ENCODE measurements at regions not wholly inside any gene's neighbourhood (a gene's known extent, or its start where the extent isn't known, plus 50 kb on each side); places are given as distances from the start of the nearest gene placed in this dataset.
"Not testable (repeated sequence)": the region's sequence is repeated elsewhere in the genome, so short reads cannot be mapped to it uniquely, and the experiment has no call there.

- no peaks in the 10 kb centered on the region for H3K36me3 ChIP-seq (ENCODE audit: insufficient read depth, low read length)
- H3K27ac ChIP-seq (ENCODE audit: low read length) = no peak overlapping the region
- no peaks in the 10 kb centered on the region for H3K4me1 ChIP-seq (ENCODE audit: insufficient read depth, low read length)
- DNase-seq = no peak
- ATAC-seq (ENCODE audit: insufficient read depth, low read depth) = no peak
- H3K4me3 ChIP-seq (ENCODE audit: low read depth in 1 of 2, low read length in 2 of 2) = no peak overlapping the region
- H3K27me3 ChIP-seq (ENCODE audit: insufficient read depth, low read length, poor library complexity) = no peaks in the 10 kb centered on the region
- H3K79me2 ChIP-seq (ENCODE audit: insufficient read depth, low read length) = no peaks in the 10 kb centered on the region
- H3K4me2 ChIP-seq (ENCODE audit: insufficient read depth, low read length) = no peak overlapping the region
- H3K9ac ChIP-seq (ENCODE audit: low read depth, low read length) = no peak overlapping the region
- TF ChIP-seq EZH2 (IDR thresholded peaks at IDR 0.05; ENCODE audit: borderline replicate concordance, low read depth, low read length, severe bottlenecking) (no peak), CTCF (IDR thresholded peaks at IDR 0.05; ENCODE audit: borderline replicate concordance, extremely low read depth, low read length, poor library complexity, severe bottlenecking) (no peak)
- H2AFZ ChIP-seq (ENCODE audit: low read depth, low read length) = no peak overlapping the region
- H3K9me3 ChIP-seq (ENCODE audit: insufficient read depth, low read length, severe bottlenecking) = no peaks in the 10 kb centered on the region
- H4K20me1 ChIP-seq (ENCODE audit: insufficient read depth, low read length) = no peaks in the 10 kb centered on the region
Measured at GRCh38 chr3:118534519-118534918, 500.1 kb downstream of the IGSF11 start.

GRCh38 chr3:118536764-118537163 is 497.9 kb downstream of the IGSF11 start:
- H3K9me3 ChIP-seq (ENCODE audit: insufficient read depth, low read length, severe bottlenecking) = no peaks in the 10 kb centered on the region
- no peak overlapping the region for H2AFZ ChIP-seq (ENCODE audit: low read depth, low read length)
- H4K20me1 ChIP-seq (ENCODE audit: insufficient read depth, low read length) = no peaks in the 10 kb centered on the region
- no peaks in the 10 kb centered on the region for H3K36me3 ChIP-seq (ENCODE audit: insufficient read depth, low read length)
- no peak overlapping the region for H3K9ac ChIP-seq (ENCODE audit: low read depth, low read length)
- ATAC-seq (ENCODE audit: insufficient read depth, low read depth) (no peak), DNase-seq (no peak)
- no peaks in the 10 kb centered on the region for H3K4me1 ChIP-seq (ENCODE audit: insufficient read depth, low read length)
- TF ChIP-seq CTCF (IDR thresholded peaks at IDR 0.05; ENCODE audit: borderline replicate concordance, extremely low read depth, low read length, poor library complexity, severe bottlenecking) (no peak), EZH2 (IDR thresholded peaks at IDR 0.05; ENCODE audit: borderline replicate concordance, low read depth, low read length, severe bottlenecking) (no peak)
- H3K27ac ChIP-seq (ENCODE audit: low read length) = no peak overlapping the region
- H3K79me2 ChIP-seq (ENCODE audit: insufficient read depth, low read length) = no peaks in the 10 kb centered on the region
- H3K4me2 ChIP-seq (ENCODE audit: insufficient read depth, low read length) = no peak overlapping the region
- H3K27me3 ChIP-seq (ENCODE audit: insufficient read depth, low read length, poor library complexity) = no peaks in the 10 kb centered on the region
- no peak overlapping the region for H3K4me3 ChIP-seq (ENCODE audit: low read depth in 1 of 2, low read length in 2 of 2)

GRCh38 chr3:118537454-118537853 is 497.2 kb downstream of the IGSF11 start:
- Histone ChIP-seq H3K79me2 (ENCODE audit: insufficient read depth, low read length) (no peaks in the 10 kb centered on the region), H4K20me1 (ENCODE audit: insufficient read depth, low read length) (no peaks in the 10 kb centered on the region), H3K4me1 (ENCODE audit: insufficient read depth, low read length) (no peaks in the 10 kb centered on the region), H3K4me3 (ENCODE audit: low read depth in 1 of 2, low read length in 2 of 2) (no peak overlapping the region), H3K9ac (ENCODE audit: low read depth, low read length) (no peak overlapping the region), H2AFZ (ENCODE audit: low read depth, low read length) (no peak overlapping the region), H3K27me3 (ENCODE audit: insufficient read depth, low read length, poor library complexity) (no peaks in the 10 kb centered on the region), H3K4me2 (ENCODE audit: insufficient read depth, low read length) (no peak overlapping the region), H3K27ac (ENCODE audit: low read length) (no peak overlapping the region), H3K36me3 (ENCODE audit: insufficient read depth, low read length) (no peaks in the 10 kb centered on the region), H3K9me3 (ENCODE audit: insufficient read depth, low read length, severe bottlenecking) (no peaks in the 10 kb centered on the region)
- ATAC-seq (ENCODE audit: insufficient read depth, low read depth) (no peak), DNase-seq (no peak)
- TF ChIP-seq CTCF (IDR thresholded peaks at IDR 0.05; ENCODE audit: borderline replicate concordance, extremely low read depth, low read length, poor library complexity, severe bottlenecking) = no peak
- no peak for TF ChIP-seq EZH2 (IDR thresholded peaks at IDR 0.05; ENCODE audit: borderline replicate concordance, low read depth, low read length, severe bottlenecking)

- TF ChIP-seq CTCF (IDR thresholded peaks at IDR 0.05; ENCODE audit: borderline replicate concordance, extremely low read depth, low read length, poor library complexity, severe bottlenecking) (no peak), EZH2 (IDR thresholded peaks at IDR 0.05; ENCODE audit: borderline replicate concordance, low read depth, low read length, severe bottlenecking) (no peak)
- no peaks in the 10 kb centered on the region for H3K9me3 ChIP-seq (ENCODE audit: insufficient read depth, low read length, severe bottlenecking)
- no peak overlapping the region for H3K4me3 ChIP-seq (ENCODE audit: low read depth in 1 of 2, low read length in 2 of 2)
- H3K36me3 ChIP-seq (ENCODE audit: insufficient read depth, low read length) = no peaks in the 10 kb centered on the region
- no peak overlapping the region for H3K4me2 ChIP-seq (ENCODE audit: insufficient read depth, low read length)
- no peaks in the 10 kb centered on the region for H3K27me3 ChIP-seq (ENCODE audit: insufficient read depth, low read length, poor library complexity)
- DNase-seq (no peak), ATAC-seq (ENCODE audit: insufficient read depth, low read depth) (no peak)
- no peaks in the 10 kb centered on the region for H3K4me1 ChIP-seq (ENCODE audit: insufficient read depth, low read length)
- no peak overlapping the region for H2AFZ ChIP-seq (ENCODE audit: low read depth, low read length)
- no peak overlapping the region for H3K27ac ChIP-seq (ENCODE audit: low read length)
- H3K79me2 ChIP-seq (ENCODE audit: insufficient read depth, low read length) = no peaks in the 10 kb centered on the region
- no peaks in the 10 kb centered on the region for H4K20me1 ChIP-seq (ENCODE audit: insufficient read depth, low read length)
- no peak overlapping the region for H3K9ac ChIP-seq (ENCODE audit: low read depth, low read length)
Measured at GRCh38 chr3:118538187-118538586, 496.5 kb downstream of the IGSF11 start.

- not testable (repeated sequence) for H4K20me1 ChIP-seq (ENCODE audit: insufficient read depth, low read length); H3K9me3 ChIP-seq (ENCODE audit: insufficient read depth, low read length, severe bottlenecking); H3K27me3 ChIP-seq (ENCODE audit: insufficient read depth, low read length, poor library complexity); H3K79me2 ChIP-seq (ENCODE audit: insufficient read depth, low read length); H3K4me2 ChIP-seq (ENCODE audit: insufficient read depth, low read length); ATAC-seq (ENCODE audit: insufficient read depth, low read depth); H3K9ac ChIP-seq (ENCODE audit: low read depth, low read length); H3K4me3 ChIP-seq (ENCODE audit: low read depth in 1 of 2, low read length in 2 of 2); DNase-seq; H2AFZ ChIP-seq (ENCODE audit: low read depth, low read length); H3K36me3 ChIP-seq (ENCODE audit: insufficient read depth, low read length); H3K4me1 ChIP-seq (ENCODE audit: insufficient read depth, low read length); H3K27ac ChIP-seq (ENCODE audit: low read length)
Measured at GRCh38 chr3:118539820-118540447, 494.7 kb downstream of the IGSF11 start.
